ENCODE measurements at regions not wholly inside any gene's neighbourhood (a gene's known extent, or its start where the extent isn't known, plus 50 kb on each side); places are given as distances from the start of the nearest gene placed in this dataset.

- TF ChIP-seq TARDBP (IDR thresholded peaks at IDR 0.05): no peak
- TF ChIP-seq ELF4 (IDR thresholded peaks at IDR 0.05): no peak
- TF ChIP-seq ZNF384 (IDR thresholded peaks at IDR 0.05): no peak
- no peak for TF ChIP-seq CTBP1 (IDR thresholded peaks at IDR 0.05; ENCODE audit: borderline replicate concordance)
- TF ChIP-seq BHLHE40 (IDR thresholded peaks at IDR 0.05; ENCODE audit: borderline replicate concordance): no peak
- no peak for TF ChIP-seq SP1 (IDR thresholded peaks at IDR 0.05)
- TF ChIP-seq SUZ12 (IDR thresholded peaks at IDR 0.05): no peak
- TF ChIP-seq FOXM1 (IDR thresholded peaks at IDR 0.05; ENCODE audit: borderline replicate concordance): no peak
Measured at GRCh38 chr1:243945727-243946126, 95.7 kb upstream of the AKT3 start.

Data from HEK293T (cell line).